ENCODE measurements at regions not wholly inside any gene's neighbourhood (a gene's known extent, or its start where the extent isn't known, plus 50 kb on each side); places are given as distances from the start of the nearest gene placed in this dataset.

DNA sequence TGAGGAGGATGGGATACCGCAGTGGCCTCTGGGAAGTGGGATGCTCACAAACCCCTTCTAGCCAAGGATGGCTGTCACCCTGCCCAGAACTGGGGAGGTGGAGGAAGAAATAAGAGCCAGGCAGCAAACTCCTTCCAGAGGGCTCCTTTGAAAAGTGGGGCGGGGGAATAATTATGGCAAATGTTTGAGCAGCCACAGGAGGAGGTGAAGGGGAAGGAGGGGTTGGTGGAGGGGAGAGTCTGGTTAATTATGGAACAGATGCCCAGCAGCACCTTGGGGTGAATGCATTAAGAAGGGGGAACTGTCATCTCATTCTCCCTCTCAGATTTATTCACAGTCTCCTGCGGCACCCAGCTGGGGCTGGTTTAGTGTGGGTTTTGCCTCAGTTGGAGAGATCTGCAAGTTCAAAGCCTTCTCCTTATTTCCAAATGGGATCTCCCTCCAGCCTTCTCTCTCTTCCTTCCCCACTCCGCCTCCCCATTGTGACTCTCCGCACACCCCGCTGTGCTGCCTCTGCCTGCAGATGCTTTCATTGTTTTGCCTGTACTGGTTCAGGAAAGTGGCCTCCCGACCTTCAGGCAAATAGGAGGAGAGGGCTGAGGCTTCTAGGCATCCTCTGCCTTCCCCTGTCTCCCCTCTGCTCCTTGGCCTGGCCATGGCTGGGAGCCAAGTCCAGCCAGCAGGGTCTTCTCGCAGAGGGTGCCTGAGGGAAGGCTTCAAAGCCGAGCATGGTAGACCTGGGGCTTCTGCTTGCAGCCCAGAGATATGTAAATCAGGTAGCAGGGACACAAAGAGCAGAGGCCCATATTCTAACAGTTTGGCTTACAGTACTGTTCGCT, 457.2 kb upstream of the MEX3C start:
- no peak for DNase-seq

DNA sequence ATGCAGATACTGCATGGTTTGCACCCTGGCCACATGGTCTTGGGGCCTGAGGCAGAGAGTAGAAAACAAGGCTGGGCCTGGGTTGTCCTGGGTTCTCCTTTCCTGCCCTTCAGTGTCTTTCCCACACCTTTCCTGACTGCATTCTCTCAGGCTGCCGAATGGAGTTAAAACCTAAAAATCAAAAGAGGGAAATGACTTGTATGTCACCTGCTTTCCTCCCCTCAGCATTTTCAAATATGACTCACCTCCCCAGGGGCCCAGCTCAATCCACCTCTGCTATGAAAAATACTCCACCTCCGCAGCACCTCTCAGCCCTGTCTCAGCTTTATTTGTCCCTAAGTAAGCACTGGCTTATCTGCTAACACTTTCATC, 457.8 kb upstream of the MEX3C start:
- no peak for DNase-seq

DNA sequence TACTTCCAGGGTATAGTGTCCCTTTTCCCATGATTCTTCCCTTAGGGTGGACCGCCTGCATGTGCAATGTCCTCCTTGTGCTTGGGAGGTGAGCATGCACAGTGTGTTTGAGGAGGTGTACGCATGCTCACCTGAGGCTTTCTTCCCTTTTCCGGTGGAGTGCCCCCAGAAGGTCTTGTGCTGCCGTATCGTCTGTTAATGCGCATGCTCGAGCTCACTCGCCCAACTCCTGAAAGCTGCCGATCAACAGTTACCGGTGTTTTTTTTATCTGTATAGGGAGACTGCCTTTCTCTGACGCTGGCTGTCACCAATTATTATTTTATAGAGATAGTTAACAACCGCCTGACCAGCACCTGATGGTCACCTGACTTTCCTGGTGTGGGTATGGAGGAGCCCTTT, 458.8 kb upstream of the MEX3C start:
- no peak for DNase-seq

DNA sequence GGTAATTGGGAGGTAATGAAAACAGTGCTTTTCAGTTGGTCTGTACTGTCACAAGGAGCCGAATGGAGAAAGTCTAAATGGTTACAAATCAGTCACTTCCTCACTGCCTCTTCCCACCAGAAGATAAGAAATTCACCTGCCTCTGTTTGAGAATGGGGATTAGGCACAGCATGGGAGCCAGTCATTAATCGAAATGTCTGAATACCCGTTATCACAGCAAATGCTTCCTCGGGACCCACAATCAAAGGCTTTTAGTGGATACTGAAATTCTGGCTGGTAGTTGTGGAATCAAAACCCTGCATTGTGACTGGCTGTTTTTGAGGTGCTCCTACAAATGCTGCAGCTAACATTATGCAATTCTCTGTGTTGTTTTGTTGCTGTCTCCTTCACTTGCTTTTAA, 461.0 kb upstream of the MEX3C start:
- no peak for DNase-seq

DNA sequence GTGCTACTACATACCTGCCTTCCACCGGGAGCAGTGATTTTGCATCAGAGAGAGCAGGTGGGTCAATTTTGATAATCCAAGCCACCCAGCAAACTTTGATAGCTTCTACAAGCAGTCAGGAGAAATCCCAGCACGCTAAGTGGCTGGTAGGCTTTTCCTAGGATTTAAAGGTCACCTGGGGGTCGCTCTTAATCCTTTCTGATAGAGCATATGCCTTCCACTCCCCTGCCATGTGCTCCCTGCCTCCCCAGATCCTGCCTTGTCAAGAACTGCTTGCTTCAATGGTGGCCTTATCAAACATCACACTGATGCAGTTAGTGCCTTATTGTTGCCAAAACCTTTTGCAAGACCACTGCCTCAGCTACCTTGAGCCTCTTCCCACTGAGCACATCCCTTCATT, 462.3 kb upstream of the MEX3C start:
- DNase-seq = no peak

DNA sequence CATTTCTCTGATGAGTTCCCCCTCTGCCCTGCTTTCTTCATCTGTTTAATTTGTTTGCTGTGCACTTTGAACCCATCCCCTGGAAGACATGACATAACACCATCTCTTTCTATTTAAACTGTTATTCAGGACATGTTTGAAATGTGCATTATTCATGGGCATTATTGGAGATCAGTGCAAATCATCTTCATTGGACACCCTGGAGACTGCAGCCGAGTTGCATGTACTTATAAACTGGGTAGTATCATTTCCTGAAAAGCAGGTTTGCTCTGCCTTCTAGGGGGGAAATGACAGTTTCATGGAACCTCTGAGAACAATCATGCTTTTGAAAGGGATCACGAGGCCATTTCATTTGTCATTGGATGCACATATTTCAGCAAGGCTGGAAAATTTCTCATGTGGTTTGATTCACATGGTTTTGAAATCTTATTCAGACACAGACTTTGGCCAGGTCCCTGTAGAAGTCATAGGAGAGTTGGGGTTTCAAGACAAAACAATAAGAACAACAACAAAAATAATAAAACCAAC, 462.8 kb upstream of the MEX3C start:
- DNase-seq = no peak

DNA sequence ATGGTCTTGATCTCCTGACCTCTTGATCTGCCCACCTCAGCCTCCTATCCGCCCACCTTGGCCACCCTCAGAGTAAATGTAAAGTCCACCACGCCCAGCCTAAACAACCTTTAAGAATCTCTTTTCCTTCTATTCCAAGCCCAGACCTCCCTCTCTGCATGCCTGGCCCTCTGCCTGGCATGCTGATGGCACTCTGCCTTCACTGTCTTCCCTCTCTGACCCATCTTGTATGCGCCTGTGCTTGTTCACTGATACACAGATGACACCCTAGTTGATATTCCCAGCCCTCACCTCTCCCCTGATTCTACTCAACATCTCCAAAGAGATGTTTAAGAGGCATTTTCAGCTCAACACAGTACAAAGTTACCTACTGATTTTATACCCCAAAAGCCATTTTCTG, 466.8 kb upstream of the MEX3C start:
- no peak for DNase-seq

DNA sequence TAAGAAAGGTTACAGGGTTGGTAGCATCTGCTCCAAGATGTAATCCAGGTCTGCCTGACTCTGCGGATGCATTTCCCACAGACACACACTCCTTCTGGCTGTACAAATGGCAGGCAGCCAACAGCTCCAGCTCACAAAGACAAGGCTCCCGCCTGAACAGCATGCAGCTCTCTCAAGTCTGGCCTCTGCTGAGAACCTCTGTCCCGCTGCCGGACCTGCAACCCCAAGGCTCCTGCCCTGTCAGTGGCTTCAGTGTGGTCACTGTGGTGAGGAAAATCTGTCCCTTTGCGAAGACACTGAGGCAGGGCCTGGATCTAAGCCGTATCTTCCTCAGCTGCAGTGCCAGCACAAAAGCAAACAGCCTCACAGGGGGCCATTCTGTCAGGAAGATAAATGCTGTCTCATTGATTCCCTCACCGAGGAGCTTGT, 469.3 kb upstream of the MEX3C start:
- no peak for DNase-seq

DNA sequence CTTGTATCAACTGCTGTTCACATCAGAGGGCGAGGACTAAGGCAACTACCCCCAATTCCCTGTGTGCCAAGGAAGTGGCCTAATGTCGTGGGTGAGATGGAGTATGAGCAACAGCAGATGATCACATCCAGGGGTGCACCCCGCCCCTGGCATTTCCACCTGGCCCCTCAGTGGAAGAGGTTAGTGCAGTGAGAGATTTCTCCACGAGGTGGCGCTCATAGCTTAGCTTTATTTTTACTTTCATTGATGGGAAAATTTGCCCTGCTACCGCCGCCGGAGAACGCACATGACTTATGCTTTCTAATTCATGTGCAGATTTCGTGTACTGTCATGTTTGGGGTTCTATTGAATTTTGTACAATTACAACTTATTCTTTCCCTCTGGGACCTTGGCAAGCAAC, 470.6 kb upstream of the MEX3C start:
- peak; percentile 29 for DNase-seq

DNA sequence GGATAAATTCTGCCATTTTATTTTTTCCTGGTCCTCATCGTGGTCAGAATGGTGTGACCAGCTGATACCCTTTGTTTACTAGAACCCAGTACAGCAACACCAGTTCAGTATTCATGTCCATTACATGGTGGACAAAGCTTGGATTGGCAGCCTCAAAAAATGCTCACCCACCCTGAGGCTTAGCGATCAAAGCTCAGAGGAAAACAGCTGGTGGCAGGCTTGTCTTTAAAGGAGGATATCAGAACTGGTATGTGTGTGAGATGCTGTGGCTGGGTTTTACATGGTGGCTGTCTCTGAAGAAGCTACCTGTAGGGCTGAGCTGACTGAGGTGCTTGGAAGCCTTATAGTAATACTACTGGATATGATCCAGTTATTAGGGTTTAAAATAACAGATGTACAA, 471.1 kb upstream of the MEX3C start:
- no peak for DNase-seq

DNA sequence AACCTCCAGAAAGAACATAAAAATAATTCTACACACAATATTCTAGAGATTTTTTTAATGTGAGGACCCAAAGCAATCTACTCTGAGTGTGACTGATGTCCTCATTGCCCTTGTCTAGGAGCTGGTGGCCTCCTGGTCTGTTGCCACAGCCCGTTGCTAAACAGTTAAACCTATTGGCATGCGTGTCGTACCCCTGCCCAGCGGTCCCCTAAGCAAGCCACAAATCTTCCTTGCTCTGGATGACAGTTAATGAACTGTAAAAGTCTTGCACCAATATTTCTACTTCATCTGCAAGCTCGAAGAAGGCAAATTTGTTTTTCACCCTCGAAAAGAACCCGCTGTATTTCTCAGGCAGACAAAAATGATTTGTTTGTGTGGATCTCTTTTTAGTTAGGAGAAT, 489.1 kb upstream of the MEX3C start:
- no peak for DNase-seq

DNA sequence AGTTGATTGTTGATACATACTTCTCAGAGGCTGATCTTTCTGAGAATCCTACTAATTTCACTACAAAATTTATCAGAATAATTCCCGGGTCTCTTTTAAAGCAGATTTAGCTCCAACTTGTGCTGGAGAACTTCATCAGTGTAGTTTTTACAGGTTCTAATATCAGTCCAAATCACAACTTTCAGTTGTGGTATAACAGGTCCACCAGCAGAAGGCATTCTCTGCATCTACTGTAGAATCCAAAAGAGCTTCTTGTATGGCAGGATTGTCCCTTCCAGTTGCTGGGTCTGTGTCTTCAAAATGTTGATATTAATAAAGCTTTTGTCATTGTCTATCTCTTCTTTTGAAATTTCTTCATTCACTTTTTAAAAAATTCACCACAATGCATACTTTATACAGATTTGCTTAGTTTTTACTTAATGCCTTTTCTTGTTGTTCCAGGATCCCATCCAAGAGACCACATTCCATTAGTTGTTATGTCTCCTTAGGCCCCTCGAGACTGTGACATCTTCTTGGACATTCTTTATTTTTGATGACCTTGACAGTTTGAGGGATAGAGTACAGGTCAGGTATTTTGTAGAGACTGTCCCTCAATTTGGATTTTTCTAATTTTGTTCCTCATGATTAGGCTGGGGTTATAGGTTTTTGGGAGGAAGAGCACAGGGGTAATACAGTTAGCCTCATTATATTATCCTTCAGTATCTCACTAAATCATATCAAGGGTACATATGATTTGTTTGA, 490.5 kb upstream of the MEX3C start:
- no peak for DNase-seq

DNA sequence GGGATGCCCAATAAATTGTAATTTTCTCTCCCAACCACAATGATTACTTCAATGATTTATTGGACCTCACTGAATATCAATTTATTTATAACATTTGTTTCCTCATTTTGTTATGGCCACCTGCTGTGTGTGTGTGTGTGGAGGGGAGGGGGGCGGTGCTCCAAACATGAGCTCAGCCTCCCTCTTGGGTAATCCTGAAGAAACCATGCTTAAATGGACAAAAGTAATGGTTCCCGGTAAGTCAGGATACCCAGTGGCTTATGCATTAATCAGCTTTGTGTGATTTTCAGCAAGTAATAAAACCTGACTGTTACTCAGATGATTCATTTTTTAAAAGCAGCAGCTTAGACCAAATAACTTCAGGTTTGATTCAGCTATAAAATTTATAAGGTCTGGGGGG, 495.1 kb upstream of the MEX3C start:
- DNase-seq = no peak

DNA sequence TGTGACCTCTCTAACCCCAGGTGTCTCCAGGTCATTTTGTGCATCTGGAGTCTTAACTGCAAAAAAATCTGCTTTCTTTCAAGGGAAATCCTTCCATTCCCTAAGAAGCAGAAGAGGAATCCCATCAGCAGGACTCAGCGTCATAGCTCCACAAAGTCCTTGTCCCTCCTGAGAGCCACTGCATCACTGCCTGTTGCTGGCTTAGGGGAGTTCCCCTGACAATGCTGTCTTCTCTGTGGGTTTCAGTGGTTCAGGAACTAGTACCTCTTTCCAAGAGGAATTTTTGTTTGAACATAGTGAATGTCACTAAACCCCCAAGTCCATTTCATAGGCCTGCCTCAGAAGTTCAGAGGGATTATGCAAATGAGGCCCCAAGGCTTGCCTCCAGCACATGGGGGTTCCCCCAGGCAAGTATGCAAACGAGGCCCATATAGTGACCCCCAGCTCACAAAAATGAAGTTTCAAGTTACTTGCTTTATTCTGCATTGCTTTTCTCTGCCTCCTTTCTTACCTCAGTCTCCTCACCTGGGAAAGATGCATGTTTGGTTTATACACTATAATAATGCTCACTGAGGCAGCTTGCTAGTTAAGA, 513.9 kb upstream of the MEX3C start:
- no peak for DNase-seq

DNA sequence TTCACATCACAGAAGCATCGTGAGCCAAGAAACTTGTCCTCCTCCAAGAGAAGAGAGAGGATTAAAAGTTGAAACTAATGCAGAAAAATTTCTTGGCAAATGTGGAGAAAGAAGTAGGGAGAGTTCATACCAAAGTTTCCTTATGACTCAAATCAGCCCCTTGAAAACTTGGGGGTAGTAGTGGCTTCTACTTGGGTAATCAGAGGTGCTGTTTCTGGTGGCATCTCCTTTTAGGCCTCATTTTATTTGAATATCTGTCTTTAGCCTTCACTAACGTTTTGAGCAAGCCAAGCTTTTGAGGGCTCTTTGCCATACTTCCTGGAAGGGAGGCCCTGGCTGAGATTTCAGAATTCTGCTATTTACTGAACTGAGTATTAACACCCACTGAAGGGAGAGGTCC, 515.3 kb upstream of the MEX3C start:
- no peak for DNase-seq

DNA sequence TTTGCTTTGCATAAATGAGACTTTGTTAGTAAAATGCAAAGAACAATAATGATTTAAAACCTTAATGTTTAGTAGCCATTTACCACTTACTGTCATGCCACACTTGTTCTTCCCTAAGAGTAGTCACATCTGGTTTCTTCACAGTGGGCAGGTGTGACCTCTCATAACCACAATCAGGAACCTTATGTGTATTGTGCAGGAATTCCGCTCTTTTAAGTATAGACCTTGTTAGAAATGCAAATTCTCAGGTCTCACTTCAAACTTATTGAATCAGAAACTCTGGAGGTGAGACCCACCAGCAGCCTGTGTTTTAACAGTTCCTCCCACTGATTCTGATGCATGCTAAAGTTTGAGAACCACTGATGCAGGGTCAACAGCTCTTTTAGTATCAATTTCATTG, 518.8 kb upstream of the MEX3C start:
- no peak for DNase-seq

DNA sequence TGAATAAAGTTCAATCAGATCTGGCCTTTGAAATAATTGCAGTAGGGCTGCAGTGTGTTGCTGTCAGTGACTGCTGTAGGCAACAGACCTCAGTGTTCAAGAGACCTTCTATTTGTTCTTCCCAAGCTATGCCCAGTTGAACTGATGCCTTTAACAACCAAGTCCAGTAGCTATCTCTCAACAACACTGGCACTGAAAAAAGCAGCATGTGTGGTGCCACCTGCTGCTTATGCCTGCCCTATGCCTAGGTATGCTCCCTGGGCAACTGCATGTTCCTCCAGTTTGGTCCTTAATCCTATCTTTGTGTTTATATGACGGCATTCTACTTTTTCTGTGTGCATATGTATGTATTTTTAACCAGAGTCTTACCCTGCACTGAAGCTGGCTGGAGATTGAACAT, 523.9 kb upstream of the MEX3C start:
- DNase-seq = no peak

DNA sequence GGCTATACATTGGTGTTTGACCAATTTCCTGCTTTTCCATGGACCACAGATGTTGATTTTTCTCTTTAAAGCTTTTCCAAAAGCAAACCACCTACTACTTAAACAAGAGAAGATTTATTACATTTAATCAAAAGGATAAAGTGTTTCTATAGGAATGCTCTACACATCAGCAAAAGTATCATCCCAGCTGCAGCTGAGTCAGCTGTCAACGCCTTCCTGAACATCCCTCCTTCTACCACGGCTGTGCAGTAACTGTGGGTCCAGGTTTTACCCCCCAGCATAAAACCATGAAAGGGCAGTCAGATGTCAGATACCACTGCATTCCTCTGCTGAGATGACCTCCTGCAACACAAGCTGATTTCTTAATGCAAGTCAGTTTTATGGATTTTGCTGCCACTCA, 524.5 kb upstream of the MEX3C start:
- DNase-seq = no peak

DNA sequence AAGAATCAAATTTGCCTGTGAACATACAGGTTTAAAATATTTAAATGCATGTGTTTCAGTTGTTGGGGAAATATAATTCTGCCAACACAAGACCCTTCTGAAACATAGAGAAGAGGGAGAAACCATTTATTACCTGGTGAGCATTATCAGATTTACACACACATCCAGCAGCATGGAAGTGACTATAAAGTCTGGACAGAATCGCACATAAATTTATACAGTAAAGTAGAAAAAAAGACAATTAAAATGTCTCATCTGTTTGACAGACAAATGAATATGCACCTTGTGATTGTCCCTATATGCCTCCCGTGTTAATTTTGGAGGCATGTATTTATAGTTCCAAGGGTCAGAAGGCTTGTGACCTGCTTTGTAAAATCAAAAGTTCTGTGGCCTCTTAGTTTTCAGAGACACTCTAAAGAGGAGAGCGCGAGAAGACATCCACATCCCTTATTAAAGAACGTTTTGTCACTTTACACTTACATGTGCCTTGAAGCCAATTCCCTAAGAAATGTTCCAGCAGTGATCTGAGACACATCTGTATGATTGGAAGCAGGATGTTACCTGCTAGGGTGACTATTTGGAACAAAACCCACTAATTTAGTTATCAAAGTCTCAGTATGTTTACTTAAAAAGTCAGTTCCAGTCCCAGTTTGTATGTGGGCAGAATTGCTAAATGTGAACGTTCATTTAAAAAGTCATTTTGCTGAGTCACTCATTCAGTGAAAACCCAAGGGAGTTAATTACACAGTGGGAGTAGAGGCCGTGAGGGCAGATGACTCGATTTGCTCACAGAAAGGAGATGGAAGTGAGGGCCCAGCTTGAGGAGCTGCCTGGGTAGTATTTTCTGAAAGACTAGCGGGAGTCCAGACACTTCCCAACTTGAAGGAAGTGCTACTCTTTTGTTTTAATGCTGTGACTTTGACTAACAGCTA, 527.6 kb upstream of the MEX3C start:
- no peak for DNase-seq

DNA sequence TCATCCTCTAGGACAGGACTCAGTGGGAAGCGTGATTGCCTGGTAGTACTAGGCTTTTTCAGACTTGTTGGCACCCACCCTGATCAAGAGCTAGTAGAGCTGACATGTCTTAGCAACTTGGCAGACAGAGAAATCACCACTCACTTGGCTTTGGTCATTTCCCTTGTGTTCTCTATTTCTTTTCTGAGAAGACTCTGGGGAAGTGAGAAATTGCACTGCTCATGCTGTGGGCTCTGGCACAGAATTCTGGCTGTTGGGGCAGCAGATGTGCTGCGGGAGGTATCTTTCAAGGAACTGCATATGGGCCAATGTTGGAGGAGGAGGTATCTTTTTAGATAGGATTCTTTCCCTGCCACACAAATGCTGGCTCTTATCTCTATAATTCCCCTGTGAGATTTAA, 529.1 kb upstream of the MEX3C start:
- DNase-seq = no peak

DNA sequence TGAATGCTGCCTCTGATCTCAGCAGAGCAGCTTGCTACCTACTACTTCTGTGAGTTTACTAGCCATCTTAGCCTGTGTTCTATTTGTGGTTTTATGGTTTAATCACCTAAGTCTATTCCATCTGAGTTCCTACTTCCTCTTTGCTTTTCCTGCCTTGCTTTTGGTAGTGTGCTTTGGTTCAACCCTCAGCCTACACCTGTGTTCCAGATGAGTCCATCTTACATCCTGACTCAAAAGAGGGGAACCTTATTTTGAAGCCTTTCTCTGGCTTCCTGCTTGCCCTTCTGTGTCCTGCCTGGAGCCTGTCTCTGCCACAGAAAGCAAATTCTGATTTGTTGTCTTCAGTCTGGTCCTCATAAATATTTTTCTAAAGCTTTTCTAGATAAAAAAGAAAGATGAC, 530.3 kb upstream of the MEX3C start:
- no peak for DNase-seq

DNA sequence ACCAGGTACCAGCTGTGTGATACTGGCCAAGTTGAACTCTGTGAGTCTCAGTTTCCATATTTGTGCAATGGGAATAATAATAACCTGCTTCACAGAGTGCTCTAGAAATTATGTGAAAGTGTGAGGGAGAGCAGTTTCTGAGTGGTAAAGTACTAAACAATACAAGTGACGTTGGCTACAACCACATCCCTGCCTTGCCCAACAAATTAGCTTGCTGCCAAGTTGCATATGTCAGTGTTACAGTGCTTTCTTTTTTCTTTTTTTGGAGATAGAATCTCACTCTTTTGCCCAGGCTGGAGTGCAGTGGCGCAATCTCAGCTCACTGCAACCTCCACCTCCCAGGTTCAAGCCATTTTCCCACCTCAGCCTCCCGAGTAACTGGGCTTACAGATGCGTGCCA, 533.6 kb upstream of the MEX3C start:
- no peak for DNase-seq

DNA sequence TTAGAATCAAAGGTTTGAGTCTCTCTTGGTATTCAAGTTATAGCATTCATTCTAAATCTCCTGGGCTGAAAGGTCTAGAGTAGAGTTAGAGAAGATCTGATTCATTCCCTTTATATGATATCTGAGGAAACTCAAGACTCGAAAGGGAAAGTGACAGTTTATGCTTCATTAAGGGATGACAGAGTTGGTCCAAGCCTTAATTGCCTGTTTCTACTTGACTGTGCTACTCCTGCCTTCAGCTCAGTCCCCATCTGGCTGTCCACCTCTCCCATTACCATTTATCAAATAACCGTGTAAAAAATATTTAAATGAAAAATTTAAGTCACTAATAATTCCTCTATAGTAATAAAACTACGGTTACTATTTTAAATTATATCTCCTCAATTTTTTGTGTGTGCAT, 537.1 kb upstream of the MEX3C start:
- no peak for DNase-seq

All from activated naive CD4-positive, alpha-beta T cell treated with anti-CD3 and anti-CD28 coated beads, Interleukin-2, amount 50 U/mL, for 16 hours (primary cell).